ENCODE measurements at regions not wholly inside any gene's neighbourhood (a gene's known extent, or its start where the extent isn't known, plus 50 kb on each side); places are given as distances from the start of the nearest gene placed in this dataset.
"Not testable (repeated sequence)": the region's sequence is repeated elsewhere in the genome, so short reads cannot be mapped to it uniquely, and the experiment has no call there.

GRCh38 chrX:107374132-107374531, 75.3 kb upstream of the FRMPD3 start:
- H3K4me1 ChIP-seq (ENCODE audit: insufficient read depth, low read length) = no peaks in the 10 kb centered on the region
- H3K27ac ChIP-seq (ENCODE audit: low read depth, low read length) = no peak overlapping the region
- no peak overlapping the region for H3K4me2 ChIP-seq (ENCODE audit: low read length)
- no peak overlapping the region for H3K9ac ChIP-seq (ENCODE audit: low read length)
- Mint-ChIP-seq H3K36me3 (ENCODE audit: low read depth, unreplicated experiment) (no peaks in the 10 kb centered on the region), H3K27me3 (ENCODE audit: low read depth, unreplicated experiment) (no peaks in the 10 kb centered on the region), H3K4me3 (ENCODE audit: unreplicated experiment) (no peak overlapping the region), H3K27ac (ENCODE audit: unreplicated experiment) (no peak overlapping the region), H3K9me3 (ENCODE audit: unreplicated experiment) (peaks cover 3% of the 10 kb centered on the region), H3K4me1 (ENCODE audit: low read depth, unreplicated experiment) (no peaks in the 10 kb centered on the region)
- H2AFZ ChIP-seq (ENCODE audit: low read depth, low read length) = no peak overlapping the region
- H3K9me3 ChIP-seq (ENCODE audit: insufficient read depth, low read depth, low read length) = no peaks in the 10 kb centered on the region
- no peak for FAIRE-seq
- no peak for DNase-seq (ENCODE audit: low read depth)
- H3K27me3 ChIP-seq (ENCODE audit: insufficient read depth, low read length) = no peaks in the 10 kb centered on the region
- no peak for TF ChIP-seq EZH2 (IDR thresholded peaks at IDR 0.05; ENCODE audit: insufficient read depth, low read length)
- TF ChIP-seq, protein P1, sequence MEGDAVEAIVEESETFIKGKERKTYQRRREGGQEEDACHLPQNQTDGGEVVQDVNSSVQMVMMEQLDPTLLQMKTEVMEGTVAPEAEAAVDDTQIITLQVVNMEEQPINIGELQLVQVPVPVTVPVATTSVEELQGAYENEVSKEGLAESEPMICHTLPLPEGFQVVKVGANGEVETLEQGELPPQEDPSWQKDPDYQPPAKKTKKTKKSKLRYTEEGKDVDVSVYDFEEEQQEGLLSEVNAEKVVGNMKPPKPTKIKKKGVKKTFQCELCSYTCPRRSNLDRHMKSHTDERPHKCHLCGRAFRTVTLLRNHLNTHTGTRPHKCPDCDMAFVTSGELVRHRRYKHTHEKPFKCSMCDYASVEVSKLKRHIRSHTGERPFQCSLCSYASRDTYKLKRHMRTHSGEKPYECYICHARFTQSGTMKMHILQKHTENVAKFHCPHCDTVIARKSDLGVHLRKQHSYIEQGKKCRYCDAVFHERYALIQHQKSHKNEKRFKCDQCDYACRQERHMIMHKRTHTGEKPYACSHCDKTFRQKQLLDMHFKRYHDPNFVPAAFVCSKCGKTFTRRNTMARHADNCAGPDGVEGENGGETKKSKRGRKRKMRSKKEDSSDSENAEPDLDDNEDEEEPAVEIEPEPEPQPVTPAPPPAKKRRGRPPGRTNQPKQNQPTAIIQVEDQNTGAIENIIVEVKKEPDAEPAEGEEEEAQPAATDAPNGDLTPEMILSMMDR (IDR thresholded peaks at IDR 0.05; ENCODE audit: insufficient read depth, low read depth, low read length) = no peak
- no peaks in the 10 kb centered on the region for H3K79me2 ChIP-seq (ENCODE audit: insufficient read depth, low read length)
- H4K20me1 ChIP-seq (ENCODE audit: insufficient read depth, low read length) = no peaks in the 10 kb centered on the region
- H3K4me3 ChIP-seq (ENCODE audit: insufficient read depth, low read depth, low read length) = no peak overlapping the region
- no peaks in the 10 kb centered on the region for H3K36me3 ChIP-seq (ENCODE audit: insufficient read depth, low read length)

DNA sequence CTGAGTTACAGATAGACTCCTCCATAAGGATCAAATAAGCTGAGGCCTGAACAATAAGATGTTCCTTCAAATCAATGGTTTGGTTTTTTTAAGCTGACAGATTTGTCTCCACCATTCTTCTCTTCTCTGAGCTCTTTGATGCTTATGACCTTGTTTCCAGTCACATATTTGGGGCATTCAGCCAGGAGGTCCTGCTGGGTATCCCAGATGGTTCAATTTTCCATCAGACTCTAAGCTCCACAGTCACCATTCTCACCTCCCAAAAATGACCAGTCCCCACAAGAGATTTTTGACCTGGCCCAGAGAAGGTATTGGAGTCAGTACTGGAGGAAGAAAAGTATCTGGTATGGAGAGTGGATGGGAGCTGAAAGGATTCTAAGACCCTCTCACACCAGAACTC, 74.6 kb upstream of the FRMPD3 start:
- H3K27me3 ChIP-seq (ENCODE audit: insufficient read depth, low read length) = no peaks in the 10 kb centered on the region
- H4K20me1 ChIP-seq (ENCODE audit: insufficient read depth, low read length) = no peaks in the 10 kb centered on the region
- no peak overlapping the region for H3K4me2 ChIP-seq (ENCODE audit: low read length)
- no peak for TF ChIP-seq EZH2 (IDR thresholded peaks at IDR 0.05; ENCODE audit: insufficient read depth, low read length)
- TF ChIP-seq, protein P1 (IDR thresholded peaks at IDR 0.05; ENCODE audit: insufficient read depth, low read depth, low read length) = no peak
- Mint-ChIP-seq H3K4me3 (ENCODE audit: unreplicated experiment) (no peak overlapping the region), H3K9me3 (ENCODE audit: unreplicated experiment) (peaks cover 3% of the 10 kb centered on the region), H3K36me3 (ENCODE audit: low read depth, unreplicated experiment) (no peaks in the 10 kb centered on the region), H3K27ac (ENCODE audit: unreplicated experiment) (no peak overlapping the region), H3K4me1 (ENCODE audit: low read depth, unreplicated experiment) (no peaks in the 10 kb centered on the region), H3K27me3 (ENCODE audit: low read depth, unreplicated experiment) (no peaks in the 10 kb centered on the region)
- no peak overlapping the region for H3K4me3 ChIP-seq (ENCODE audit: insufficient read depth, low read depth, low read length)
- no peaks in the 10 kb centered on the region for H3K36me3 ChIP-seq (ENCODE audit: insufficient read depth, low read length)
- H3K79me2 ChIP-seq (ENCODE audit: insufficient read depth, low read length) = no peaks in the 10 kb centered on the region
- no peak for DNase-seq (ENCODE audit: low read depth)
- no peak for FAIRE-seq
- H3K9ac ChIP-seq (ENCODE audit: low read length) = no peak overlapping the region
- no peaks in the 10 kb centered on the region for H3K9me3 ChIP-seq (ENCODE audit: insufficient read depth, low read depth, low read length)
- H3K27ac ChIP-seq (ENCODE audit: low read depth, low read length) = no peak overlapping the region
- H3K4me1 ChIP-seq (ENCODE audit: insufficient read depth, low read length) = no peaks in the 10 kb centered on the region
- no peak overlapping the region for H2AFZ ChIP-seq (ENCODE audit: low read depth, low read length)

DNA sequence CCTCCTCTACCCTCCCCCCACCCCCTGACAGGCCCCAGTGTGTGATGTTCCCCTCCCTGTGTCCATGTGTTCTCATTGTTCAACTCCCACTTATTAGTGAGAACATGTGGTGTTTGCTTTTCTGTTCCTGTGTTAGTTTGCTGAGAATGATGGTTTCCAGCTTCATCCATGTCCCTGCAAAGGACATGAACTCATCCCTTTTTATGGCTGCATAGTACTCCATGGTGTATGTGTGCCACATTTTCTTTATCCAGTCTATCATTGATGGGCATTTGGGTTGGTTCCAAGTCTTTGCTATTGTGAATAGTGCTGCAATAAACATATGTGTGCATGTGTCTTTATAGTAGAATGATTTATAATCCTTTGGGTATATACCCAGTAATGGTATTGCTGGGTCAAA, 73.3 kb upstream of the FRMPD3 start:
- H3K36me3 Mint-ChIP-seq (ENCODE audit: low read depth, unreplicated experiment); H3K4me3 Mint-ChIP-seq (ENCODE audit: unreplicated experiment); DNase-seq (ENCODE audit: low read depth); H3K27me3 ChIP-seq (ENCODE audit: insufficient read depth, low read length); H3K9me3 ChIP-seq (ENCODE audit: insufficient read depth, low read depth, low read length); H3K4me1 ChIP-seq (ENCODE audit: insufficient read depth, low read length); H3K9me3 Mint-ChIP-seq (ENCODE audit: unreplicated experiment); H3K36me3 ChIP-seq (ENCODE audit: insufficient read depth, low read length); H3K27ac Mint-ChIP-seq (ENCODE audit: unreplicated experiment); H3K9ac ChIP-seq (ENCODE audit: low read length); H3K4me2 ChIP-seq (ENCODE audit: low read length); H3K79me2 ChIP-seq (ENCODE audit: insufficient read depth, low read length); H3K27ac ChIP-seq (ENCODE audit: low read depth, low read length); H3K27me3 Mint-ChIP-seq (ENCODE audit: low read depth, unreplicated experiment); H2AFZ ChIP-seq (ENCODE audit: low read depth, low read length); H3K4me3 ChIP-seq (ENCODE audit: insufficient read depth, low read depth, low read length); FAIRE-seq; H4K20me1 ChIP-seq (ENCODE audit: insufficient read depth, low read length); H3K4me1 Mint-ChIP-seq (ENCODE audit: low read depth, unreplicated experiment): not testable (repeated sequence)

Measured in astrocyte (in vitro differentiated cells and primary cell).